Adipocyte (in vitro differentiated cells): ENCODE measurements at regions not wholly inside any gene's neighbourhood (a gene's known extent, or its start where the extent isn't known, plus 50 kb on each side); places are given as distances from the start of the nearest gene placed in this dataset.

Experiments
- DNase-seq: peaks from one replicate; pipeline ENCODE4 v3.0.0-alpha.2; 2015; ENCODE audit warnings: low read depth
- H3K27me3 ChIP-seq: replicated peaks from 2 replicates; pipeline ENCODE4 v1.7.0; 2013; ENCODE audit warnings: mild to moderate bottlenecking, low read length, moderate library complexity; ENCODE audit not compliant: control insufficient read depth, insufficient read depth
- H3K36me3 ChIP-seq: 2 replicates; pipeline ENCODE4 v1.7.0; 2013; ENCODE audit warnings: low read length, mild to moderate bottlenecking, moderate library complexity; ENCODE audit not compliant: control insufficient read depth, insufficient read depth, severe bottlenecking
- H3K4me1 ChIP-seq: 2 replicates; pipeline ENCODE4 v1.7.0; 2013; ENCODE audit warnings: mild to moderate bottlenecking, low read length, moderate library complexity; ENCODE audit not compliant: control insufficient read depth, insufficient read depth
- H3K4me3 ChIP-seq: 2 replicates; pipeline ENCODE4 v1.7.0; 2013; ENCODE audit warnings: mild to moderate bottlenecking, low read length, moderate library complexity
- H3K9ac ChIP-seq: 2 replicates; pipeline ENCODE4 v1.7.0; 2013; ENCODE audit warnings: mild to moderate bottlenecking, low read length, moderate library complexity
- H3K9me3 ChIP-seq: 2 replicates; pipeline ENCODE4 v1.7.0; 2013; ENCODE audit warnings: mild to moderate bottlenecking, low read length, moderate library complexity; ENCODE audit not compliant: control insufficient read depth

DNA sequence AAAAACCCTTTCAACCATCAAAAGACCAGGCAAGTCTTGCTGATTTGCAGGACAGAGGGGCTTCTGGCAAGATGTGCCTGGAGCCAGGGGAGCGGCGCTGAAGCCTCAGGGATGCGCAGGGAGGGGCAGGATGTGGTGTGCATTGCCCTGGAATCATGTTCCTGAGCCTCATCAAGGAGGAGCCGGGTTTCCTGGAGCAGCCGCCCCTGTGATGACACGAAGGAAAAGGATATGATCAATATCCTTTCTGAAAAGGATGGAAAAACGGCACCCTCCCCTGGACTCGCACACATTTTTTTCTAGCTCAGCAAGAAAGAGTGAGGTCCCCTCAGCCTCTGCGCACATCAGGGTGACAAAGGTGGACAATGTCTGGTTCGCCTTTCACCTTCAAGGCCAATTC is 173.1 kb upstream of the SSTR4 start:
- H3K9me3 ChIP-seq: no peaks in the 10 kb centered on the region
- H3K36me3 ChIP-seq: no peaks in the 10 kb centered on the region
- H3K9ac ChIP-seq: no peak overlapping the region
- DNase-seq: no peak
- no peak overlapping the region for H3K4me3 ChIP-seq
- H3K4me1 ChIP-seq: peaks cover 7% of the 10 kb centered on the region
- H3K27me3 ChIP-seq: peaks cover 6% of the 10 kb centered on the region

DNA sequence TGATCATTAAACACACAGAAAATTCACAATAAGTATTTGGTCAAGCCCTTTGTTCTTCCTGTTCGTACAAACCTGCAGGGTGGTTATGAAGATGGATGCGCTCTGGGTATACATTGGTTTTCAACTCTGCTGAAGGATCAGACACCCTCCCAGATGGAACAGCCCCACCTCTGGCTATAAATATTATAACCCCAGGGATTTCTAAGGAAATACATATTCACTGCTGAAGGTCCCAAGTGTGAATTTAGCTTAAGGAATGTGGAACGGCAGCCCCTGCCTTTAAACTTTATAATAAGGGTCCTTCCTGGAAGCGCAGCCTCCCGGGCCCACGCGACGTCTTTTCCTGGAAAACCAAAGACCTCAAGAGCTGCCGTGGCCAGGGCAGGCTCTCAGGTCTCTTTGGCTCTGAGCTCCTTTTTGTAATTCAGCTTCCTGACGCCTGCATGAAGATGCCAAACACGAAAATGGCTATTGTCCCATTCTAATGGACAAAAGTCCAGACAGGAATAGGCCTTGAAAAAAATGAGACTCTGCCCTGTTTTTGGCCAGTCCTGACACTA is 172.4 kb upstream of the SSTR4 start:
- H3K4me3 ChIP-seq: no peak overlapping the region
- H3K9ac ChIP-seq: no peak overlapping the region
- no peaks in the 10 kb centered on the region for H3K36me3 ChIP-seq
- peaks cover 6% of the 10 kb centered on the region for H3K27me3 ChIP-seq
- H3K9me3 ChIP-seq: no peaks in the 10 kb centered on the region
- DNase-seq: no peak
- peaks cover 7% of the 10 kb centered on the region for H3K4me1 ChIP-seq

GRCh38 chr20:22863826-22864225 is 171.3 kb upstream of the SSTR4 start:
- Histone ChIP-seq H3K4me3 (no peak overlapping the region), H3K36me3 (no peaks in the 10 kb centered on the region), H3K9me3 (no peaks in the 10 kb centered on the region), H3K9ac (no peak overlapping the region), H3K27me3 (peaks cover 6% of the 10 kb centered on the region), H3K4me1 (peaks cover 7% of the 10 kb centered on the region)
- DNase-seq: no peak

DNA sequence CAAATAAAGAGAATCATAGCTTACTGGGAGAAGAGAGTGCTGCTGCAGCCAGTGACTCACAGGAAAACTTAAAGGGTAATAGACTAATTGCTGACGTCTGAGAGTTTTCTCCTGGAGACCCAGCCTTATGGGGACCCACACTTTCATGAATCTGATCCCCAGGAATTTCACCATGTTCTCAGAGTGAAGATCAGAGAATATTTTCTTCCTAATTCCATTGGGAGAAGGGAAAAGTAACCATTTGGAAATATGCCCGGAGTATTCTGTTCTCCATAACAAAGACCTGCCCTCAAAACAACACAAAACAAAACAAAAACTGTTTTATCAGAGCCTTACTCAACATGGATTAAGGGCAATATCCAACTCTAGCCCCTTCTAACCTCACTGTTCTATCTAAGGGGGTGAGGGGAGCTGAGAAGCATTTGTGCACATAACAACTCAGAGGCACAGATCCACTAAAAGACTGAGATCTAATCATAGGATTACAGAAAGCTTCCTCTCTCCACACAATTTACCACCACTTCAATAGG is 168.2 kb upstream of the SSTR4 start:
- Histone ChIP-seq H3K4me1 (peaks cover 7% of the 10 kb centered on the region), H3K9ac (no peak overlapping the region), H3K27me3 (peaks cover 6% of the 10 kb centered on the region), H3K4me3 (no peak overlapping the region), H3K36me3 (no peaks in the 10 kb centered on the region), H3K9me3 (no peaks in the 10 kb centered on the region)
- DNase-seq: peak; percentile 44

DNA sequence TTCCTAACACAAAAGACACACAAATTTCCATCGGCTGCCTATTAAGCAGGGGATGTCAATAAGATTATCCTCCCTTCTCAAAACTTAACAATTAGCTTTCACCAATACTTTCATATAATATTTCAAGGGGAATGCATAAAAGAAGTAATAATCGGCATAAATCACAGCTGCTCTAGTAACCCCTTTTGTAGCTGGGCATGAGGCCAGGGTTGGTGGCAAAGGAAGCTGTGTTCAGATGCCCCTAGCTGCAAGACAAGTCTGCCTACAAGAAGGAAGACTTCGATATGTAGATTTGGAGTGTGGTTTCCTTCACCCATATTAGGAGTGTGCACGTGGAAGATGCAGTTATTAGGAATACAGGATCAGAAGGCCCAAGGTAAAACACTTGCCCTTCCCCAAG is 156.9 kb upstream of the SSTR4 start:
- H3K27me3 ChIP-seq: peaks cover 59% of the 10 kb centered on the region
- no peaks in the 10 kb centered on the region for H3K4me1 ChIP-seq
- no peak overlapping the region for H3K9ac ChIP-seq
- no peak for DNase-seq
- no peaks in the 10 kb centered on the region for H3K9me3 ChIP-seq
- H3K4me3 ChIP-seq: no peak overlapping the region
- H3K36me3 ChIP-seq: no peaks in the 10 kb centered on the region

DNA sequence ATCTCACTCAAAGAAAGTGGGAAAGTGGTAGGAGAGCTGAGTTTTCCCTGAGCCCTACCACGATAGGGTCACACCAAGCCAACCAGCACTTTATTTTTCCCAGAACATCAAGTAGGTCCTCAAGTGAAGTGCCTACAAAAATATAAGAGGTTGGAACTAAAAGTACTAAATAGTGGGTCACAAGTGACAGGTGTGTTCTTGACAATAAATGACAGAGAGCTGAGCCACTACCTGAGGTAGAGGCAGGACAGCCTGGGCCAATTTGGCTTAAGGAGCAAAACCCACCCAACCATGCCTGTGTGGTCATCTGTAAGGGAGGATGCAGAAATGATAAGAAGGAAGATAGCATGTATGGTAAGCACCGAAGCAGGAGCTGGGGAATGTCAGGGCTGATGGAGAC is 154.8 kb upstream of the SSTR4 start:
- Histone ChIP-seq H3K36me3 (no peaks in the 10 kb centered on the region), H3K9ac (no peak overlapping the region), H3K4me3 (no peak overlapping the region), H3K27me3 (peaks cover 56% of the 10 kb centered on the region), H3K9me3 (peaks cover 9% of the 10 kb centered on the region), H3K4me1 (no peaks in the 10 kb centered on the region)
- DNase-seq: no peak

DNA sequence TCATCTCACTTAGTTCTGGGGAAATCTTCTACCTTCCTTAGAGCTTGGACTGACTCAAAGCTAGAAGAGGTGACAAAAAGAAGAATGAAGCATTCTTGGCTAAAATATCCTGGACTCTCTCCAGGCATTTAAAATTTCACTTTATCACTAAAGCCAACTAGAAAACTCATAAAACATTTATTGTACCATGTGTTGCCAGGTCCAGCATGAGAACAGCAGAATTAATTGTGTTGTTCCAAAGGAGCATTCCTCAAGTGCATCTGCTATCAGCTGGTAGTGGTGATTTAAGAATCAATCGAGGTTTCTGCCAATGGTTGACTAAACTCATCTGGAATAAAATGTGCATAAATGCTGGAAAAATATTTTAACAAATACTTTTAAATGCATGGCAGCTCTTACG is 147.3 kb upstream of the SSTR4 start:
- Histone ChIP-seq H3K4me1 (no peaks in the 10 kb centered on the region), H3K36me3 (no peaks in the 10 kb centered on the region), H3K27me3 (peaks cover 16% of the 10 kb centered on the region), H3K9ac (no peak overlapping the region), H3K9me3 (peaks cover 17% of the 10 kb centered on the region), H3K4me3 (no peak overlapping the region)
- no peak for DNase-seq

DNA sequence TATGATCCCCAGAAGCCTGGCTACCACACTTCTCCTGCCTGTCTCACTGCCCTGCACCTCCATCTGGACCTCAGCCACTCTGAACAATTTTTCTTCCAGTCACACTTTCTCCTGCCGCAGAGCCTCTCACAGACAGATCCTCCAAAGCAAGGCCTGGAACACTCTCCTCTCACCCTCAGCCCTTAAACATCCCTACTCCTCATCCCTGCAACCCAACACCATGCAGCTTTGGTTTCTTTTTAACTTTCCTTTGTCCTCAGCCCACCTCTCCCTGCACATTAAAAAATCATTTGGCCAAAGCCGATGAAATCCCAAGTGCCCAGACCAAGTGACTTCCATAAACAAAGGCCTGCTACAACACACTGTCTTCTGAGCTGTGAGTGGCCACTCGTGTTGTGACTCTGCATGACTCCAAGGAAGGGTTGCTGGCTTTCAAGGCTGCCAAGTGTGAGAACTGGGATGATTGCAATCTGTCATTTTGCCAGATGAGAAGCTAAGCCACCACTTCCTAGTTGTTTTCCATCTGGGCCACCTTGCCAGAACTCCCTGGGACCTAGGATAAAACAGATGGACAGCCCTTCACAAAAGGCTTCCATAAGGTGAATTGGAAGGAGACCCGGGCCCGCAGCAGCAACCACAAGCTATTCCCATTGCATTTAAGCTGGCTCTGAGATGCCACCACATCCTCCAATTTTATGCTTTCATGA is 144.4 kb upstream of the SSTR4 start:
- DNase-seq: no peak

GRCh38 chr20:22901164-22901563 is 133.9 kb upstream of the SSTR4 start:
- peaks cover 15% of the 10 kb centered on the region for H3K9me3 ChIP-seq
- H3K4me1 ChIP-seq: peaks cover 15% of the 10 kb centered on the region
- H3K36me3 ChIP-seq: no peaks in the 10 kb centered on the region
- no peak overlapping the region for H3K9ac ChIP-seq
- H3K27me3 ChIP-seq: no peaks in the 10 kb centered on the region
- no peak for DNase-seq
- no peak overlapping the region for H3K4me3 ChIP-seq

More for the DNA sequence above, 144.4 kb upstream of the SSTR4 start:
- H3K9ac ChIP-seq: no peak overlapping the region
- no peaks in the 10 kb centered on the region for H3K4me1 ChIP-seq
- H3K27me3 ChIP-seq: peaks cover 20% of the 10 kb centered on the region
- H3K36me3 ChIP-seq: no peaks in the 10 kb centered on the region
- peaks cover 5% of the 10 kb centered on the region for H3K9me3 ChIP-seq
- no peak overlapping the region for H3K4me3 ChIP-seq

- Histone ChIP-seq H3K36me3 (no peaks in the 10 kb centered on the region), H3K4me3 (no peak overlapping the region), H3K4me1 (peaks cover 15% of the 10 kb centered on the region), H3K27me3 (peaks cover 5% of the 10 kb centered on the region), H3K9ac (no peak overlapping the region), H3K9me3 (peaks cover 15% of the 10 kb centered on the region)
- DNase-seq: no peak
Measured at GRCh38 chr20:22901921-22902320, 133.2 kb upstream of the SSTR4 start.

GRCh38 chr20:22904386-22904785 is 130.7 kb upstream of the SSTR4 start:
- H3K27me3 ChIP-seq: peaks cover 20% of the 10 kb centered on the region
- no peaks in the 10 kb centered on the region for H3K36me3 ChIP-seq
- H3K9me3 ChIP-seq: peaks cover 15% of the 10 kb centered on the region
- no peak overlapping the region for H3K9ac ChIP-seq
- DNase-seq: peak; percentile 45
- H3K4me1 ChIP-seq: peaks cover 15% of the 10 kb centered on the region
- no peak overlapping the region for H3K4me3 ChIP-seq
